ENCODE measurements at regions not wholly inside any gene's neighbourhood (a gene's known extent, or its start where the extent isn't known, plus 50 kb on each side); places are given as distances from the start of the nearest gene placed in this dataset.

- no peaks in the 10 kb centered on the region for H3K9me3 ChIP-seq (ENCODE audit: control insufficient read depth, low read length)
- no peak for DNase-seq
- no peak overlapping the region for H3K4me3 ChIP-seq (ENCODE audit: insufficient read depth, low read depth, low read length, poor library complexity, severe bottlenecking)
- H3K4me1 ChIP-seq (ENCODE audit: control insufficient read depth, insufficient read depth, low read length, poor library complexity, severe bottlenecking) = no peaks in the 10 kb centered on the region
- no peaks in the 10 kb centered on the region for H3K36me3 ChIP-seq (ENCODE audit: control insufficient read depth, insufficient read depth, low read length)
- H3K27me3 ChIP-seq (replicated peaks; ENCODE audit: control insufficient read depth, insufficient read depth, low read length, poor library complexity, severe bottlenecking) = no peaks in the 10 kb centered on the region
- H3K27ac ChIP-seq (ENCODE audit: insufficient read depth, low read length, poor library complexity, severe bottlenecking) = no peak overlapping the region
Measured at GRCh38 chr3:194231929-194232832, 96.2 kb downstream of the HES1 start.

GRCh38 chr3:194233150-194233549 lies 97.2 kb downstream of the HES1 start:
- Histone ChIP-seq H3K27me3 (replicated peaks; ENCODE audit: control insufficient read depth, insufficient read depth, low read length, poor library complexity, severe bottlenecking) (no peaks in the 10 kb centered on the region), H3K9me3 (ENCODE audit: control insufficient read depth, low read length) (no peaks in the 10 kb centered on the region), H3K27ac (ENCODE audit: insufficient read depth, low read length, poor library complexity, severe bottlenecking) (no peak overlapping the region), H3K36me3 (ENCODE audit: control insufficient read depth, insufficient read depth, low read length) (no peaks in the 10 kb centered on the region), H3K4me1 (ENCODE audit: control insufficient read depth, insufficient read depth, low read length, poor library complexity, severe bottlenecking) (no peaks in the 10 kb centered on the region), H3K4me3 (ENCODE audit: insufficient read depth, low read depth, low read length, poor library complexity, severe bottlenecking) (no peak overlapping the region)
- DNase-seq = no peak

GRCh38 chr3:194235160-194235559 lies 99.2 kb downstream of the HES1 start:
- Histone ChIP-seq H3K27me3 (replicated peaks; ENCODE audit: control insufficient read depth, insufficient read depth, low read length, poor library complexity, severe bottlenecking) (no peaks in the 10 kb centered on the region), H3K27ac (ENCODE audit: insufficient read depth, low read length, poor library complexity, severe bottlenecking) (no peak overlapping the region), H3K36me3 (ENCODE audit: control insufficient read depth, insufficient read depth, low read length) (no peaks in the 10 kb centered on the region), H3K4me3 (ENCODE audit: insufficient read depth, low read depth, low read length, poor library complexity, severe bottlenecking) (no peak overlapping the region), H3K9me3 (ENCODE audit: control insufficient read depth, low read length) (no peaks in the 10 kb centered on the region), H3K4me1 (ENCODE audit: control insufficient read depth, insufficient read depth, low read length, poor library complexity, severe bottlenecking) (no peaks in the 10 kb centered on the region)
- DNase-seq = no peak

GRCh38 chr3:194237110-194237509 lies 101.2 kb downstream of the HES1 start:
- Histone ChIP-seq H3K9me3 (ENCODE audit: control insufficient read depth, low read length) (no peaks in the 10 kb centered on the region), H3K27me3 (replicated peaks; ENCODE audit: control insufficient read depth, insufficient read depth, low read length, poor library complexity, severe bottlenecking) (no peaks in the 10 kb centered on the region), H3K4me3 (ENCODE audit: insufficient read depth, low read depth, low read length, poor library complexity, severe bottlenecking) (no peak overlapping the region), H3K4me1 (ENCODE audit: control insufficient read depth, insufficient read depth, low read length, poor library complexity, severe bottlenecking) (no peaks in the 10 kb centered on the region), H3K36me3 (ENCODE audit: control insufficient read depth, insufficient read depth, low read length) (no peaks in the 10 kb centered on the region), H3K27ac (ENCODE audit: insufficient read depth, low read length, poor library complexity, severe bottlenecking) (no peak overlapping the region)
- DNase-seq = no peak

- Histone ChIP-seq H3K36me3 (ENCODE audit: control insufficient read depth, insufficient read depth, low read length) (no peaks in the 10 kb centered on the region), H3K9me3 (ENCODE audit: control insufficient read depth, low read length) (no peaks in the 10 kb centered on the region), H3K27ac (ENCODE audit: insufficient read depth, low read length, poor library complexity, severe bottlenecking) (no peak overlapping the region), H3K27me3 (replicated peaks; ENCODE audit: control insufficient read depth, insufficient read depth, low read length, poor library complexity, severe bottlenecking) (no peaks in the 10 kb centered on the region), H3K4me3 (ENCODE audit: insufficient read depth, low read depth, low read length, poor library complexity, severe bottlenecking) (no peak overlapping the region), H3K4me1 (ENCODE audit: control insufficient read depth, insufficient read depth, low read length, poor library complexity, severe bottlenecking) (no peaks in the 10 kb centered on the region)
- no peak for DNase-seq
Measured at GRCh38 chr3:194240766-194241165, 104.8 kb downstream of the HES1 start.

GRCh38 chr3:194243172-194243837 lies 107.4 kb downstream of the HES1 start:
- H3K4me1 ChIP-seq (ENCODE audit: control insufficient read depth, insufficient read depth, low read length, poor library complexity, severe bottlenecking) = no peaks in the 10 kb centered on the region
- H3K36me3 ChIP-seq (ENCODE audit: control insufficient read depth, insufficient read depth, low read length) = no peaks in the 10 kb centered on the region
- no peak for DNase-seq
- no peak overlapping the region for H3K27ac ChIP-seq (ENCODE audit: insufficient read depth, low read length, poor library complexity, severe bottlenecking)
- no peak overlapping the region for H3K4me3 ChIP-seq (ENCODE audit: insufficient read depth, low read depth, low read length, poor library complexity, severe bottlenecking)
- no peaks in the 10 kb centered on the region for H3K27me3 ChIP-seq (replicated peaks; ENCODE audit: control insufficient read depth, insufficient read depth, low read length, poor library complexity, severe bottlenecking)
- H3K9me3 ChIP-seq (ENCODE audit: control insufficient read depth, low read length) = no peaks in the 10 kb centered on the region

GRCh38 chr3:194244167-194244566 lies 107.0 kb downstream of the CPN2 start:
- DNase-seq = no peak
- no peaks in the 10 kb centered on the region for H3K4me1 ChIP-seq (ENCODE audit: control insufficient read depth, insufficient read depth, low read length, poor library complexity, severe bottlenecking)
- no peaks in the 10 kb centered on the region for H3K27me3 ChIP-seq (replicated peaks; ENCODE audit: control insufficient read depth, insufficient read depth, low read length, poor library complexity, severe bottlenecking)
- H3K4me3 ChIP-seq (ENCODE audit: insufficient read depth, low read depth, low read length, poor library complexity, severe bottlenecking) = no peak overlapping the region
- H3K9me3 ChIP-seq (ENCODE audit: control insufficient read depth, low read length) = no peaks in the 10 kb centered on the region
- H3K27ac ChIP-seq (ENCODE audit: insufficient read depth, low read length, poor library complexity, severe bottlenecking) = no peak overlapping the region
- no peaks in the 10 kb centered on the region for H3K36me3 ChIP-seq (ENCODE audit: control insufficient read depth, insufficient read depth, low read length)

- Histone ChIP-seq H3K27me3 (replicated peaks; ENCODE audit: control insufficient read depth, insufficient read depth, low read length, poor library complexity, severe bottlenecking) (no peaks in the 10 kb centered on the region), H3K27ac (ENCODE audit: insufficient read depth, low read length, poor library complexity, severe bottlenecking) (no peak overlapping the region), H3K9me3 (ENCODE audit: control insufficient read depth, low read length) (no peaks in the 10 kb centered on the region), H3K4me1 (ENCODE audit: control insufficient read depth, insufficient read depth, low read length, poor library complexity, severe bottlenecking) (no peaks in the 10 kb centered on the region), H3K4me3 (ENCODE audit: insufficient read depth, low read depth, low read length, poor library complexity, severe bottlenecking) (no peak overlapping the region), H3K36me3 (ENCODE audit: control insufficient read depth, insufficient read depth, low read length) (no peaks in the 10 kb centered on the region)
- DNase-seq = no peak
Measured at GRCh38 chr3:194245474-194245873, 105.7 kb downstream of the CPN2 start.

- DNase-seq = no peak
- Histone ChIP-seq H3K4me1 (ENCODE audit: control insufficient read depth, insufficient read depth, low read length, poor library complexity, severe bottlenecking) (no peaks in the 10 kb centered on the region), H3K36me3 (ENCODE audit: control insufficient read depth, insufficient read depth, low read length) (no peaks in the 10 kb centered on the region), H3K27ac (ENCODE audit: insufficient read depth, low read length, poor library complexity, severe bottlenecking) (no peak overlapping the region), H3K27me3 (replicated peaks; ENCODE audit: control insufficient read depth, insufficient read depth, low read length, poor library complexity, severe bottlenecking) (no peaks in the 10 kb centered on the region), H3K9me3 (ENCODE audit: control insufficient read depth, low read length) (no peaks in the 10 kb centered on the region), H3K4me3 (ENCODE audit: insufficient read depth, low read depth, low read length, poor library complexity, severe bottlenecking) (no peak overlapping the region)
Measured at GRCh38 chr3:194245975-194246561, 105.1 kb downstream of the CPN2 start.

Data from effector memory CD4-positive, alpha-beta T cell (primary cell).